ENCODE measurements at regions not wholly inside any gene's neighbourhood (a gene's known extent, or its start where the extent isn't known, plus 50 kb on each side); places are given as distances from the start of the nearest gene placed in this dataset.

GRCh38 chr2:19554520-19554919, 196.1 kb upstream of the OSR1 start:
- no peaks in the 10 kb centered on the region for H3K9me3 Mint-ChIP-seq (ENCODE audit: unreplicated experiment)
- no peak for TF ChIP-seq CTCF (IDR thresholded peaks at IDR 0.05; ENCODE audit: unreplicated experiment)
- CTCF ChIA-PET: interaction anchor here (1.0 kb wide), 1 partner anchor 8 kb away, joined by 3 read pairs; no protein-coding TSS in a partner anchor
- H3K27ac Mint-ChIP-seq (ENCODE audit: low read depth, unreplicated experiment): no peak overlapping the region
- no peaks in the 10 kb centered on the region for H3K36me3 Mint-ChIP-seq (ENCODE audit: insufficient read depth, unreplicated experiment)
- POLR2A ChIA-PET: interaction anchor here (0.6 to 1.7 kb wide), 4 partner anchors 11 to 320 kb away, joined by 3 to 8 read pairs (median 3); no protein-coding TSS in a partner anchor
- H3K4me1 Mint-ChIP-seq (ENCODE audit: insufficient read depth, unreplicated experiment): peaks cover 3% of the 10 kb centered on the region
- no peaks in the 10 kb centered on the region for H3K27me3 Mint-ChIP-seq (ENCODE audit: insufficient read depth, unreplicated experiment)
- H3K4me3 Mint-ChIP-seq (ENCODE audit: unreplicated experiment): no peak overlapping the region
- DNase-seq (ENCODE audit: unreplicated experiment): no peak
- intact Hi-C loops (cut with micrococcal nuclease): no loop called here
- BruUV-seq (replicated peaks): no TSS peak

- POLR2A ChIA-PET: interaction anchor here (1.8 kb wide), 1 partner anchor 14 kb away, joined by 3 read pairs; no protein-coding TSS in a partner anchor
- Mint-ChIP-seq H3K4me1 (ENCODE audit: insufficient read depth, unreplicated experiment) (no peaks in the 10 kb centered on the region), H3K36me3 (ENCODE audit: insufficient read depth, unreplicated experiment) (no peaks in the 10 kb centered on the region), H3K4me3 (ENCODE audit: unreplicated experiment) (no peak overlapping the region), H3K9me3 (ENCODE audit: unreplicated experiment) (no peaks in the 10 kb centered on the region), H3K27me3 (ENCODE audit: insufficient read depth, unreplicated experiment) (no peaks in the 10 kb centered on the region), H3K27ac (ENCODE audit: low read depth, unreplicated experiment) (no peak overlapping the region)
- BruUV-seq (replicated peaks): no TSS peak
- TF ChIP-seq CTCF (IDR thresholded peaks at IDR 0.05; ENCODE audit: unreplicated experiment): no peak
- intact Hi-C loops (cut with micrococcal nuclease): no loop called here
- no peak for DNase-seq (ENCODE audit: unreplicated experiment)
- CTCF ChIA-PET: interaction anchor here (0.5 kb wide), 1 partner anchor 59 kb away, joined by 4 read pairs; no protein-coding TSS in a partner anchor
These were observed 193.8 kb upstream of the OSR1 start for GRCh38 chr2:19552270-19552669.

DNA sequence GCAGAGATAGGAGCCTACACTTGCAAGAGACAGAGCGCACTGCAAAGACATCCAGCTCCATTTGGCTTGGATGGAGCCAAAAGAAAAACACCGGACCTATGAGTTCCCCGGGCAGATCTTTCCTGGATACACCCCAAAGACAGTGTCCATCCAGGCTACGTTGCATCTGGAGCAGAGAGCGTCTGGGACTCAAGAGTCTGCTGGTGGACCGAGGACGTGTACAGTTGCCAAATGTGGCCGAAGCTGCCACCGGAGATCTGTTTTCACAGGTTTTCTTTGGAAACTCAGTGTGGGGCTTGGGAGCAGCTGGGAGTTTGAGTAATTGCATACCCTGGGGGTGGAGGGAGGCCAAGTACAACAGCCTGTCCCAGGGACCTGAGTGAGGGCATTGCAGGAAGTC, 192.3 kb upstream of the OSR1 start:
- POLR2A ChIA-PET: no interaction called here
- Mint-ChIP-seq H3K9me3 (ENCODE audit: unreplicated experiment) (no peaks in the 10 kb centered on the region), H3K27ac (ENCODE audit: low read depth, unreplicated experiment) (no peak overlapping the region), H3K4me1 (ENCODE audit: insufficient read depth, unreplicated experiment) (no peaks in the 10 kb centered on the region), H3K27me3 (ENCODE audit: insufficient read depth, unreplicated experiment) (no peaks in the 10 kb centered on the region), H3K4me3 (ENCODE audit: unreplicated experiment) (no peak overlapping the region), H3K36me3 (ENCODE audit: insufficient read depth, unreplicated experiment) (no peaks in the 10 kb centered on the region)
- CTCF ChIA-PET: no interaction called here
- no peak for TF ChIP-seq CTCF (IDR thresholded peaks at IDR 0.05; ENCODE audit: unreplicated experiment)
- intact Hi-C loops (cut with micrococcal nuclease): no loop called here
- no TSS peak for BruUV-seq (replicated peaks)
- no peak for DNase-seq (ENCODE audit: unreplicated experiment)

- no TSS peak for BruUV-seq (replicated peaks)
- no peak for TF ChIP-seq CTCF (IDR thresholded peaks at IDR 0.05; ENCODE audit: unreplicated experiment)
- no peaks in the 10 kb centered on the region for H3K27me3 Mint-ChIP-seq (ENCODE audit: insufficient read depth, unreplicated experiment)
- intact Hi-C loops (cut with micrococcal nuclease): no loop called here
- POLR2A ChIA-PET: no interaction called here
- no peaks in the 10 kb centered on the region for H3K36me3 Mint-ChIP-seq (ENCODE audit: insufficient read depth, unreplicated experiment)
- CTCF ChIA-PET: no interaction called here
- DNase-seq (ENCODE audit: unreplicated experiment): no peak
- no peak overlapping the region for H3K27ac Mint-ChIP-seq (ENCODE audit: low read depth, unreplicated experiment)
- H3K9me3 Mint-ChIP-seq (ENCODE audit: unreplicated experiment): no peaks in the 10 kb centered on the region
- no peaks in the 10 kb centered on the region for H3K4me1 Mint-ChIP-seq (ENCODE audit: insufficient read depth, unreplicated experiment)
- H3K4me3 Mint-ChIP-seq (ENCODE audit: unreplicated experiment): no peak overlapping the region
These were observed 191.4 kb upstream of the OSR1 start for GRCh38 chr2:19549821-19550220.
